GM19455 (cell line): ENCODE measurements at regions not wholly inside any gene's neighbourhood (a gene's known extent, or its start where the extent isn't known, plus 50 kb on each side); places are given as distances from the start of the nearest gene placed in this dataset.
"Not testable (repeated sequence)": the region's sequence is repeated elsewhere in the genome, so short reads cannot be mapped to it uniquely, and the experiment has no call there.

Source experiments
- ATAC-seq: cut with Tn5 transposase; IDR thresholded peaks from one replicate; pipeline ENCODE4 v1.9.1; 2021; ENCODE audit not compliant: unreplicated experiment

DNA sequence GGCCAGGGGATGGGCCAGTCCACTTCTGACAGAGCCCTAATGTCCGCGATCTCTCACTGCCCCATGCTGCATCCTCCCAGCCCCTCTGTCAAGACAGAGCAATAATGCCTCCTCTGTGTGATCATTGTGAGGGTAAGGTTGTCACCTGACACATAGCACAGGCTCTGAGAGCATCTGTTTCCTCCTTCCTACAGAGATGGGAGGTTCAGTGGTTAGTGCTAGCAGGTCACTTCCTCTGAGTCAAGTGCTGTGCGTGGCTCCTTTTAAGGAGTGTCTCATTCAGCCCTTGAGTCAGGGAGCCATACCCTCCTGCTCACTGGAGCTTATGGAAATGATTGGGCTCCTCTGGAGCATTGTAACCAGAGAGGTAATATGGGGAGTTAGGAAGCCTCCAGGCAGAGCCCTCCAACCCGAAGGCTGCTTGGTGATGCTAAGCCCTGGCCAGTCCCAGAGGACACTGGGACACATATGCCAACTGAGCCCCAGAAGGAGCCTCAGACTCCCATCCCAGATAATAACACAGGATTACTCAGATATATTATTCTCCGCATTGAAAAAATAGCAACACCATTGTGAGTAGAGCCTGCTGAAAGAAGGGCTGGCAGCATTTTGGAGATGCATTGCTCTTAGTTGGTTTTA lies 189.0 kb downstream of the GALNT1 start:
- no peak for ATAC-seq

GRCh38 chr18:35771172-35771571 lies 189.6 kb downstream of the GALNT1 start:
- ATAC-seq = no peak

DNA sequence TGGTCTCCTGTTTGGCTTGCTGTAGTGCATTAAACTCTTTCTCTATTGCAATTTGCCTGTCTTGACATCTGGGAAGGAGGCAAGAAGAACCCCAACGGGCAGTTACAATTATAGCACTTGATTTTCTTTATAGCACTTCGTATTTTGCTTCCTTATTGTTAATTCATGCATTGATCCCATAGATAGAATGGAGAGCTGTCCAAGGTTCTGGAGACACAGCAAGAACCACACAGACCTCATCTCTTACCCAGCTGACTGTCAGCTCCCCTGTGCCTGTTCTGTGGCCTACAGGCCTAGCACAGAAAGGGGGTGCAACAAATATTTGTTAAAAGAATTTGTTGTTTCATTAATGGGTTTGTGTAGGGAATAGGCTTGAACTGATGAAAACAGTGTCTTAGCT lies 194.3 kb downstream of the GALNT1 start:
- ATAC-seq = no peak

- no peak for ATAC-seq
Measured at GRCh38 chr18:35776473-35776872, 194.9 kb downstream of the GALNT1 start.

DNA sequence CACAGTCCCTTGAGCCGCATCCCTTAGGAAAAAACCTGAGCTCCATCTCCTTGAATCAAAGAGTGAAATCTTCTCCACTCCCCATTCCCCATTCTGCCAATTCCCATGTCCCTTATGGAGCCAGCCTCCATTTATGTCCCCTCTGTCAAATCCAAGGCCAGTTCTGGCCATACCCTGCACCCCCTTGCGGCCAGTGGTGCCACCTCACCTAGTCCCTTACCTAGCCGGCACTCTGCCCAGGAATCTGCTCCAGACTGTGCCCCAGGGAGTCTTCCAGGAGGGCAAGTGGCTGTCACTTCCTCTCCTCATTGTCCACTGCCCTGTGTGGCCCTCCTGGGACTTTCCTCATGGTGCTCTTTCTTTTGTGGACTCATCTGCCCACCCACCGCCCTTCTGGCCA lies 195.4 kb upstream of the RMP24 start:
- ATAC-seq = no peak

DNA sequence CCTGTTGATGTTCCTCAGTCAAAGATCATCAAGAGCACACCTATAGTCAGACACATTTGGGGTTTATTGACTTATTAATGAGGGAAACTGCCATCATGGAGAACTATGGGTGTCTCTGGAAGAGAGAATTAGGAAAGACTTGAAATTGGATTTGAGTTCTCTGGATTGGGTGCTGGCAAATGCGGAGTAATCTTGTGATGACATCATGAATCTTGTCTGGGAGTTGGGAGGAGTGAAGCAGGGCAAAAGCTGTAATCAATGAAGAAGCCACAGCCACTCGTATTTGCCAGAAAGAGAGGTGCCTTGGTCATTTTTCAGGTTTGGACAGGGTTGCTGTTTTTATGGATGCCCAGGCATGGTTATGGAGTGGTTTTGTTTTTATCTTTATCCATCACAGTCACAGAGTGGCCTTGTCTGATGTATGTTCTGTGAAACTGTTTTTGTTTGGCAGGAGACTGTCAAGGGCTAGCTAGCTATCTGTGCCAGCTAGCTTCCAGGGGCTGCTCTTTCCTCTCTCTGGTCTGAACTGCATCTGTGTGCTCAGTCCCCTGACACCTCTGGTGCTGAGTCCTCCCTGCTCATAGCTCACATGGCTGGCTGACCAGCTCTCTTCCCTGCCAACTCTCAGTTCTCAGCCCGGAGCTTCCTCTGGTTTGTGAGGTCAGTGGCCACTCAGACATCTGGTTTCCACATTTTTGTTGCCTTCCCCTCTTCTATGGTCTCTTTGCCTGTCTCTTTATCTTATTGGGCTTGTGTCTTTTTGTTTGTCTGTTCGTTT lies 193.4 kb upstream of the RMP24 start:
- no peak for ATAC-seq

- no peak for ATAC-seq
Measured at GRCh38 chr18:35780937-35781336, 191.5 kb upstream of the RMP24 start.

- no peak for ATAC-seq
Measured at GRCh38 chr18:35782926-35783325, 189.6 kb upstream of the RMP24 start.

DNA sequence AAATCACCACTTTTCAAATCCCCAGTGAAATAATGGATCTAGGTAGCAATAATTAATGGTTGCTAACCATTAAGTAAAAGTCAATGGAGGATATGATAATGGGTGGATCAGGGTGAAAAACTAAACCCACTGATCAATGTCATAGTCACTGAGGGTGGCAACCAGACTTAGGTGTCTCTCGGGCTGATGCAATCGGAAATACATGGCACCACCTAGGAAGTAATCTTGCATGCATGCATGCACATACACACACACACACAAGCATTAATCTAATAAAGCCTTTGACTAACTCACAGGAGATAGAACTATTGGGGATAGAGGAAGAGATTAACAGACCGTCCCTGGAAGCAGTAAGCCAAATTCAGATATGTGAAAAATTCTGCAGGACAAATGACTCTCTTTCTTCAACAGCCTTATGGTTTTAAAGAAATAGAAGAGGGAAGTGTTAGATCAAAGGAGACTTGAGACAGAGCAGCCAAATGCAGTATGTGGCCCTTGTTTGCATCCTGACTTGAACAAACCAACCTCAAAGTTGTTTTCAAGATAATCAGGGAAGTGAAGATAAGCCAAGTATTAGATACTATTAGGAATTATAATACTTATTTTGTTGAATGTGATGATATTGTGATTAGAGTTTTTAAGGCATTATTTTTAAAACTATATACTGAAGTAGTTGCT lies 186.0 kb upstream of the RMP24 start:
- ATAC-seq = no peak

GRCh38 chr18:35789543-35789942 lies 182.9 kb upstream of the RMP24 start:
- ATAC-seq = no peak

- no peak for ATAC-seq
Measured at GRCh38 chr18:35797948-35798347, 174.5 kb upstream of the RMP24 start.

GRCh38 chr18:35803551-35803950 lies 168.9 kb upstream of the RMP24 start:
- no peak for ATAC-seq

GRCh38 chr18:35804377-35804776 lies 168.1 kb upstream of the RMP24 start:
- no peak for ATAC-seq

GRCh38 chr18:35807811-35808335 lies 164.6 kb upstream of the RMP24 start:
- no peak for ATAC-seq

DNA sequence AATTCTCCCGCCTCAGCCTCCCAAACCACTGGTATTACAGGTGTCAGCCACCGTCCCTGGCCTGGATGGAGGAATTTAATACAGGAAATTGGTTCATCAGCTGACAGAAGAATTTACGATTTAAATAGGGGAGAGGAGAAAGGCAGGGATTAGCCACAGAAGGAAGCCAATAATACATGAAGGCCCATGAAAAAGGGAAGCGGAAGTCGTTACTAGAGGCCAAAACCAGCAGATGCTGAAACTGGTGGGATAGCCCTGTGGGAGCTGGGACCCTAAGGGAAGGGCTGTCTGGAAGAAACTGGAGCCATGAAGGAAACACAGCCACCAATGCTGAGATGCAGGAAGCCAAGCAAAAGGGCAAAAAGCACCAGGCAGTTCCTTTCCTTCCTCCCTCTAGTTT lies 163.7 kb upstream of the RMP24 start:
- no peak for ATAC-seq

DNA sequence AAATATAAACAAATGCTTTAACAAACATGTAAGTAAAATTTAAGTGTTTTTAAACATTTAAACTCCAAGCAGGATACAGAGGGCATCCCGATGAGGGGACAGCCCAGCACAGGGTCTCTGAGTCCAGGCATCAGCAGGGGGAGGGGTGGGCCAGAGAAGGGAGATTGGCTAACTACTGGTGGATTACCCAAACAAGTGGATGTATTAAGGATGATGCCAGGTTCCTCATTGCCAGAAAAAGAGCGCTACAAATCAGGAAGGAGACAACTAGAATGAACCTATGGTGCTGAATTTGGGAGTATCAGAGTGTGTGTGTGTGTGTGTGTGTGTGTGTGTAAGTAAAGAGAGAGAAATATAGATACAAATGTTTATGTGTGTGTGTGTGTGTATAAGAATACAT lies 162.0 kb upstream of the RMP24 start:
- ATAC-seq = no peak

GRCh38 chr18:35811896-35812295 lies 160.6 kb upstream of the RMP24 start:
- no peak for ATAC-seq

DNA sequence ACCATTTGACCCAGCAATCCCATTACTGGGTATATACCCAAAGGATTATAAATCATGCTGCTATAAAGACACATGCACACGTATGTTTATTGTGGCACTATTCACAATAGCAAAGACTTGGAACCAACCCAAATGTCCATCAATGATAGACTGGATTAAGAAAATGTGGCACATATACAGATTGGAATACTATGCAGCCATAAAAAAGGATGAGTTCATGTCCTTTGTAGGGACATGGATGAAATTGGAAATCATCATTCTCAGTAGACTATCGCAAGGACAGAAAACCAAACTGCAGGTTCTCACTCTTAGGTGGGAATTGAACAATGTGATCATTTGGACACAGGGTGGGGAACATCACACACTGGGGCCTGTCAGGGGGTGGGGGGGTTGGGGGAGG lies 157.5 kb upstream of the RMP24 start:
- not testable (repeated sequence) for ATAC-seq

- no peak for ATAC-seq
Measured at GRCh38 chr18:35816003-35816402, 156.5 kb upstream of the RMP24 start.

- ATAC-seq = no peak
Measured at GRCh38 chr18:35817604-35818352, 154.7 kb upstream of the RMP24 start.

DNA sequence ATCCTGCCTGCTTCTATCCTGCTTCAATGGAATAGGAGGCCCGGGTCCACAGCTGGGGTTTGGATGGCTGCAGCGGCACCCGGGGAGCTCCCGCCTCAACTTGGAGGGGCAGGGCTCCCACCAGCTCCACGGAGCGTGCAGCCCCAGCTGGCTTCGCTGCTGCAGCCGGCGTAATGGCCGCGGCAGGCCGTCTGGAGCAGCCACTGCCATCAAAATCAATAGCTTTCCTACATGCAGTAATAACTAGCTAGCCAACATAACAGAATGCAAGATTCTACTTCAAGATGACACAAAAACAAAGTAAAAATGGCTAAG lies 154.2 kb upstream of the RMP24 start:
- no peak for ATAC-seq
